NB4 (cell line): ENCODE measurements at regions not wholly inside any gene's neighbourhood (a gene's known extent, or its start where the extent isn't known, plus 50 kb on each side); places are given as distances from the start of the nearest gene placed in this dataset.

Experiments
- POLR2A ChIP-seq: IDR thresholded peaks from 2 replicates; pipeline ENCODE4 v1.6.1; 2011; ENCODE audit warnings: mild to moderate bottlenecking; ENCODE audit not compliant: insufficient read length; ENCODE audit errors: extremely low read depth
- TF ChIP-seq, protein P1 (sequence below): IDR thresholded peaks from 2 replicates; pipeline ENCODE4 v1.6.1; 2011; ENCODE audit warnings: low read depth, low read length

DNA sequence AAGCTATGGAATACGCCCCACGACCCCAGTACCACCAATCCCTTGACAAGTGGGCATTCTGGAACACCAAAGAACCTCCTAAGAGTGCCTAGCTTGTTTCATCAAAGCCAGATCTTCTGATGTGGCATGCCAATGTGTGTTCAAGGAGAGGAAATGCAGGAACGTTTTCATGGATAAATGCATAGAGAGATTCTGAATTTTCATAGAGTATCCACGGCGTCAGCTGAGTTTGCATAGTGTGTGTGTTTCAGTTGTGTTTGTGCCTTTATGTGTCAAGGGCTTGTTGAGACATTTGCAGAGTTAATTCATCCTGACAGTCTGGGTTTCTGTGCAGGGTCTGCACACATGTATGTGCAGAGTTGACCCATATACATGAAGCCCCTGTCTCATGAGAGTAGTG lies 172.7 kb upstream of the LRFN2 start:
- no peak for TF ChIP-seq POLR2A
- TF ChIP-seq, protein P1, sequence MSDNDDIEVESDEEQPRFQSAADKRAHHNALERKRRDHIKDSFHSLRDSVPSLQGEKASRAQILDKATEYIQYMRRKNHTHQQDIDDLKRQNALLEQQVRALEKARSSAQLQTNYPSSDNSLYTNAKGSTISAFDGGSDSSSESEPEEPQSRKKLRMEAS, result no peak
